ENCODE measurements at regions not wholly inside any gene's neighbourhood (a gene's known extent, or its start where the extent isn't known, plus 50 kb on each side); places are given as distances from the start of the nearest gene placed in this dataset.

DNA sequence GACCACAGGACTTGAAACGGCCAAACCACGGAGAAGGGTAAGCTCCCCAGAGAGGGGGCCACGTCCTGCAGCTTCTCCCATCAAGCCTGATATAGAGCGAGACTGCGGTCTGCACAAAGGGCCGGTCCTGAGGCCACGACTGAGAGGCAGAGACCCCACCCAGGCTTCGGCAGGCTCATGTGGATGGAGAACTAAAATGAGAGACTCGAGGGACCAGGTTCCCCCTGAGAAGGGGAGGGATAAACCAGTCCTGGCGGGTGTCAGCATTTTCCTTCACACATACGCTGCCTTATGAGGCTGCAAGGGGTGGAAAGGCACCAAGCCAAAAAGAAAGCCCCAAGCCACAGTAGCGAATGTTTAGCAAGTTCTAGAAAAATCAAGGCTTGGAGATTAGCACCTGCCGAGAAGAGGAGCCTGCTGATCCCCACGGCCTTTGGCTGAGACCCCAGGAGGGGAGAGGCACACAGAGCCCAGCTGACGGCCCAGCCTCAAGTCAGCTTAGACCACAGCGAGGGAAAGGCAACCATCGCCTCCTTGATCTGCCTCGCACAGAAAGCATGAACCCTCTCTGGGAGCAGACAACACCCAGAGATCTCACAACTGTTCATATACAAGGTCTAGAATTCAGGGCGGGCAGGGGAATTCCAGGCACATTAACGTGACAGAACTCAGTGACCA lies 92.6 kb upstream of the RNF32 start:
- no peak overlapping the region for H3K27ac Mint-ChIP-seq (ENCODE audit: unreplicated experiment)
- DNase-seq: no peak
- intact Hi-C loops (cut with micrococcal nuclease; ENCODE audit: unreplicated experiment): no loop called here
- ChIA-PET CTCF (no interaction called here), POLR2A (no interaction called here)
- no peak overlapping the region for H3K4me3 Mint-ChIP-seq (ENCODE audit: unreplicated experiment)
- Histone ChIP-seq H3K36me3 (ENCODE audit: control insufficient read depth, insufficient read depth, low read length) (0 out of 2 replicates have a peak, but pooled peaks cover 2% of the 10 kb centered on the region), H3K4me3 (ENCODE audit: low read depth, low read length) (no peak overlapping the region), H3K27me3 (replicated peaks; ENCODE audit: control insufficient read depth, insufficient read depth, low read length) (no peaks in the 10 kb centered on the region), H3K9me3 (0 out of 2 replicates have a peak, but pooled peaks cover 3% of the 10 kb centered on the region), H3K4me1 (peaks cover 14% of the 10 kb centered on the region; the same call in 1 of the 2 replicates)
- peaks cover 10% of the 10 kb centered on the region for H3K9me3 Mint-ChIP-seq (ENCODE audit: unreplicated experiment)
- TF ChIP-seq, protein P1, sequence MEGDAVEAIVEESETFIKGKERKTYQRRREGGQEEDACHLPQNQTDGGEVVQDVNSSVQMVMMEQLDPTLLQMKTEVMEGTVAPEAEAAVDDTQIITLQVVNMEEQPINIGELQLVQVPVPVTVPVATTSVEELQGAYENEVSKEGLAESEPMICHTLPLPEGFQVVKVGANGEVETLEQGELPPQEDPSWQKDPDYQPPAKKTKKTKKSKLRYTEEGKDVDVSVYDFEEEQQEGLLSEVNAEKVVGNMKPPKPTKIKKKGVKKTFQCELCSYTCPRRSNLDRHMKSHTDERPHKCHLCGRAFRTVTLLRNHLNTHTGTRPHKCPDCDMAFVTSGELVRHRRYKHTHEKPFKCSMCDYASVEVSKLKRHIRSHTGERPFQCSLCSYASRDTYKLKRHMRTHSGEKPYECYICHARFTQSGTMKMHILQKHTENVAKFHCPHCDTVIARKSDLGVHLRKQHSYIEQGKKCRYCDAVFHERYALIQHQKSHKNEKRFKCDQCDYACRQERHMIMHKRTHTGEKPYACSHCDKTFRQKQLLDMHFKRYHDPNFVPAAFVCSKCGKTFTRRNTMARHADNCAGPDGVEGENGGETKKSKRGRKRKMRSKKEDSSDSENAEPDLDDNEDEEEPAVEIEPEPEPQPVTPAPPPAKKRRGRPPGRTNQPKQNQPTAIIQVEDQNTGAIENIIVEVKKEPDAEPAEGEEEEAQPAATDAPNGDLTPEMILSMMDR (IDR thresholded peaks at IDR 0.05; ENCODE audit: insufficient read depth in 1 of 2, low read depth in 1 of 2, low read length in 1 of 2, severe bottlenecking in 1 of 2, unreplicated experiment in 1 of 2): no peak
- peaks cover 13% of the 10 kb centered on the region for H3K4me1 Mint-ChIP-seq (ENCODE audit: low read depth, unreplicated experiment)
- no peaks in the 10 kb centered on the region for H3K27me3 Mint-ChIP-seq (ENCODE audit: insufficient read depth, unreplicated experiment)
- H3K36me3 Mint-ChIP-seq (ENCODE audit: insufficient read depth, unreplicated experiment): peaks cover 8% of the 10 kb centered on the region
- BruUV-seq (replicated peaks): no TSS peak

DNA sequence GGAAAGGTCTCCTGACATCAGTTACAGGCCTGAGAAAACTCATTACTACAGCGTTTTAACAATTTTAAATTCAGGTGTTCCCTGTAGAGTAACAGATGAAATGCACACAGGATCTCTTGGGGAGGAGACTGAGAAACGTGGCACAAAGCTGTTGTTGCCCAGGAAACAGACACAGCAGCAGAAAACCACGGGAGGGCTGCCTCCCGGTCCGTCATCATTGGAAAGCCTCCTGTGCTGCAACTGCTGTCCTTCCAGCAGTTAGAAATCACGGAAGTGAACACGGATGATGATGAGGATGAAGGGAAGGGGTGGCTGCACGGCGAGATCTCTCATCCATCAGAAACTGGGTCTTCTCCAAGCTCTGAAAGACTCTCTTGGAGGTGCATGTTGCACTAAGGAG lies 94.6 kb upstream of the RNF32 start:
- Mint-ChIP-seq H3K4me1 (ENCODE audit: low read depth, unreplicated experiment) (peaks cover 13% of the 10 kb centered on the region), H3K27me3 (ENCODE audit: insufficient read depth, unreplicated experiment) (no peaks in the 10 kb centered on the region), H3K27ac (ENCODE audit: unreplicated experiment) (no peak overlapping the region), H3K36me3 (ENCODE audit: insufficient read depth, unreplicated experiment) (peaks cover 8% of the 10 kb centered on the region), H3K9me3 (ENCODE audit: unreplicated experiment) (peaks cover 10% of the 10 kb centered on the region), H3K4me3 (ENCODE audit: unreplicated experiment) (no peak overlapping the region)
- CTCF ChIA-PET: no interaction called here
- H3K4me1 ChIP-seq: peaks cover 14% of the 10 kb centered on the region; the same call in 1 of the 2 replicates
- H3K36me3 ChIP-seq (ENCODE audit: control insufficient read depth, insufficient read depth, low read length): 0 out of 2 replicates have a peak, but pooled peaks cover 2% of the 10 kb centered on the region
- POLR2A ChIA-PET: no interaction called here
- H3K4me3 ChIP-seq (ENCODE audit: low read depth, low read length): no peak overlapping the region
- no peaks in the 10 kb centered on the region for H3K27me3 ChIP-seq (replicated peaks; ENCODE audit: control insufficient read depth, insufficient read depth, low read length)
- H3K9me3 ChIP-seq: no peaks in the 10 kb centered on the region
- BruUV-seq (replicated peaks): no TSS peak
- TF ChIP-seq, protein P1 (IDR thresholded peaks at IDR 0.05; ENCODE audit: insufficient read depth in 1 of 2, low read depth in 1 of 2, low read length in 1 of 2, severe bottlenecking in 1 of 2, unreplicated experiment in 1 of 2): no peak
- intact Hi-C loops (cut with micrococcal nuclease; ENCODE audit: unreplicated experiment): loop anchor here (2.0 kb wide), 1 partner anchor 69 kb away; no protein-coding TSS in a partner anchor
- no peak for DNase-seq

DNA sequence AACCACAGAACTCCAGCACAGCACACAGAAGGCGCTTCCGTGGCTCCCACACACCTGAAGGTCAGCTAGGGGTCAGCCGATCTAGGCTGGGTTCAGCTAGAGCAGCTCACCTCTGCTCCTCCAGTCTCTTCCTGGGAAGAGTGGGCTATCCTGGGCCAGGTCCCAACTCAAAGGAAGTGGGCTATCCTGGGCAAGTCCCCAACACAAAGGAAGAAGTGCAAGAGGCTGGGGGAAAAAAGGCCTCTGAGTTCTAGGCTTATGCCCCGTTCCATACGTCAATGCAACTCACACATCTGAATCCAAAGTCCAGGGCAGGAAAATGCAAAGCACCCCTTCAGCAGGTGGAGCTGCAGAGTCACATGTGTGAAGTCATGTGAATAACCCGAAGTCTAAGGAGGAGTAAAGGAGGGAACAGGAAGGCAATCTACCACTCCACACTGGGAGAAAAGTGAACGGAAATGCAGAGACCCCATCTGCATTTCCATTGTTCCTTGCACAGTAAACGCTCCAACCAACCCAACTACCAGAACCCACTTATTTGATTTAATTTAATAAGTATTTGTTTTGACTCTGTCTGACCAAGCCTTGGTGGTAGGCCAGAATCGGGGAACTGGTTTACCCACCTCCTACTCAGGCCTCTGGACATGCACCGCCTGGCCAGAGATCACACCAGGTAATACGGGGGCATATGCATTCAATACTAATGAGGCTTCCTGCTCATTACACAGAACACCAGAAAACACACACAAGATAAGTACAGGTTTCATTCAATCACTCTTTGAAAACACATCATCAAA lies 95.5 kb upstream of the RNF32 start:
- DNase-seq: peak; percentile 56 to 60
- no peak overlapping the region for H3K4me3 ChIP-seq (ENCODE audit: low read depth, low read length)
- intact Hi-C loops (cut with micrococcal nuclease; ENCODE audit: unreplicated experiment): loop anchor here (2.0 kb wide), 1 partner anchor 70 kb away; no protein-coding TSS in a partner anchor
- Mint-ChIP-seq H3K9me3 (ENCODE audit: unreplicated experiment) (peaks cover 10% of the 10 kb centered on the region), H3K4me1 (ENCODE audit: low read depth, unreplicated experiment) (peaks cover 13% of the 10 kb centered on the region), H3K4me3 (ENCODE audit: unreplicated experiment) (no peak overlapping the region), H3K27me3 (ENCODE audit: insufficient read depth, unreplicated experiment) (no peaks in the 10 kb centered on the region), H3K27ac (ENCODE audit: unreplicated experiment) (peak overlapping the region; percentile 13), H3K36me3 (ENCODE audit: insufficient read depth, unreplicated experiment) (peaks cover 8% of the 10 kb centered on the region)
- ChIA-PET CTCF (no interaction called here), POLR2A (no interaction called here)
- peaks cover 14% of the 10 kb centered on the region; the same call in 1 of the 2 replicates for H3K4me1 ChIP-seq
- no peaks in the 10 kb centered on the region for H3K9me3 ChIP-seq
- no peaks in the 10 kb centered on the region for H3K27me3 ChIP-seq (replicated peaks; ENCODE audit: control insufficient read depth, insufficient read depth, low read length)
- H3K36me3 ChIP-seq (ENCODE audit: control insufficient read depth, insufficient read depth, low read length): 0 out of 2 replicates have a peak, but pooled peaks cover 2% of the 10 kb centered on the region
- TF ChIP-seq, protein P1 (IDR thresholded peaks at IDR 0.05; ENCODE audit: insufficient read depth in 1 of 2, low read depth in 1 of 2, low read length in 1 of 2, severe bottlenecking in 1 of 2, unreplicated experiment in 1 of 2): peak in 1 of 2 experiments; percentile 12
- BruUV-seq (replicated peaks): no TSS peak
